22Rv1 (cell line): ENCODE measurements at regions not wholly inside any gene's neighbourhood (a gene's known extent, or its start where the extent isn't known, plus 50 kb on each side); places are given as distances from the start of the nearest gene placed in this dataset.

Source experiments
- ZFX ChIP-seq: fragments of 450-650 bp; IDR thresholded peaks from 2 replicates; pipeline ENCODE4 v1.6.1; 2017; ENCODE audit warnings: antibody characterized with exemption, borderline replicate concordance
- TF ChIP-seq, protein P1 (sequence below): fragments of 450-650 bp; IDR thresholded peaks from 2 replicates; pipeline ENCODE4 v1.5.1; 2017; ENCODE audit warnings: mild to moderate bottlenecking

GRCh38 chr2:105546628-105546974 lies 147.8 kb upstream of the FHL2 start:
- TF ChIP-seq, protein P1, sequence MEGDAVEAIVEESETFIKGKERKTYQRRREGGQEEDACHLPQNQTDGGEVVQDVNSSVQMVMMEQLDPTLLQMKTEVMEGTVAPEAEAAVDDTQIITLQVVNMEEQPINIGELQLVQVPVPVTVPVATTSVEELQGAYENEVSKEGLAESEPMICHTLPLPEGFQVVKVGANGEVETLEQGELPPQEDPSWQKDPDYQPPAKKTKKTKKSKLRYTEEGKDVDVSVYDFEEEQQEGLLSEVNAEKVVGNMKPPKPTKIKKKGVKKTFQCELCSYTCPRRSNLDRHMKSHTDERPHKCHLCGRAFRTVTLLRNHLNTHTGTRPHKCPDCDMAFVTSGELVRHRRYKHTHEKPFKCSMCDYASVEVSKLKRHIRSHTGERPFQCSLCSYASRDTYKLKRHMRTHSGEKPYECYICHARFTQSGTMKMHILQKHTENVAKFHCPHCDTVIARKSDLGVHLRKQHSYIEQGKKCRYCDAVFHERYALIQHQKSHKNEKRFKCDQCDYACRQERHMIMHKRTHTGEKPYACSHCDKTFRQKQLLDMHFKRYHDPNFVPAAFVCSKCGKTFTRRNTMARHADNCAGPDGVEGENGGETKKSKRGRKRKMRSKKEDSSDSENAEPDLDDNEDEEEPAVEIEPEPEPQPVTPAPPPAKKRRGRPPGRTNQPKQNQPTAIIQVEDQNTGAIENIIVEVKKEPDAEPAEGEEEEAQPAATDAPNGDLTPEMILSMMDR, result no peak
- TF ChIP-seq ZFX, result no peak
